ENCODE measurements at regions not wholly inside any gene's neighbourhood (a gene's known extent, or its start where the extent isn't known, plus 50 kb on each side); places are given as distances from the start of the nearest gene placed in this dataset.

DNA sequence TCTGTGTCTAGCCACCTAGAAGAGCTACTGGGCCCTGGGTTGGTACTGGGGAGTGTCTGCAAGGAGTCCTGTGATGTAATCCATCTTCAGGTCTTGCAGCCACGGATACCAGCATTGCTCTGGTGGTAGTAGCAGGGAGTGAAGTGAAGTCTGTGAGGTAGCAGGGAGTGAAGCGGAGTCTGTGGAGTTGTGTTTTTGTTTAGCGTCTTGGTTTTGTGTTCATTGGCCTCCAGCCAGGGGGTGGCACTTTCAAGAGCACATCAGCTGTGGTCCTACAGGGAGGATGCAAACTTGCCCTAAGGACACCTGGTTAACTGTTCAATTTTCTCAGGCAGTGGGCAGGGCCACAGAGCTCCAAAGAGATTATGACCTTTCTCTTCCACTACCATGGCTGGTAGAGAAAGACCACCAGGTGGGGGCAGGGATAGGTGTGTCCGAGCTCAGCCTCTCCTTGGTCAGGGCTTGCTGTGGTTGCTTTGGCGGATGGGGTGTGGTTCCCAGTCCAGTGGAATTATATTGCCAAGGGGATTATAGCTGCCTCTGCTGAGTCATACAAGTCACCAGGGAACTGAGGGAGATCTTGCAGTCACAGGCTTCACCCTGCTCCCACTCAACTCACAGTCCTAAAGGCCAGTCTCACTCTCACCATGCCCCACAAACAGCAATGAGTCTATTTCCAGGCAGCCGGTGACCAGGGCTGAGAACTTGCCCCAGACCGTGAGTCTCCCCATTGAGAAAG is 424.7 kb downstream of the ZBBX start:
- WGBS: 94% methylated on average over 7 of the region's 7 CpGs
- H3K27ac ChIP-seq: no peak overlapping the region

DNA sequence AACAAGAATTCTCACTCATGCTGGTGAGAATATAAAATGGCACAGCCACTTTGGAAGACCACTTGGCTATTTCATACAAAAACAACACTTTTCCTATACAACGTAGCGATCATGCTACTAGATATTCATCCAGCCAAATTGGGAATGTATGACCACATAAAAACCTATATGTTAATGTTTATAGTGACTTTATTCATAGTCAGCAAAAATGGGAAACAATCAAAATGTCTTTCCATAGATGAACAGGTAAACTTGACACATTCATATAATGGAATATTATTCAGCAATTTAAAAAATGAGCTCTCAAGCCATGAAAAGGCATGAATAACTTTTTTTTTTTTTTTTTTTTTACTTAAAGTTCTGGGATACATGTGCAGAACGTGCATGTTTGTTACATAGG is 445.2 kb downstream of the ZBBX start:
- no peak for TF ChIP-seq POLR2AphosphoS5 (IDR thresholded peaks at IDR 0.05)
- TF ChIP-seq POLR2A (IDR thresholded peaks at IDR 0.05): no peak
- TF ChIP-seq CTCF (IDR thresholded peaks at IDR 0.05): no peak
- Histone ChIP-seq H3K4me3 (no peak overlapping the region), H3K36me3 (no peaks in the 10 kb centered on the region), H3K27ac (no peak overlapping the region), H3K4me1 (replicated peaks) (no peaks in the 10 kb centered on the region), H3K27me3 (replicated peaks; ENCODE audit: insufficient read depth) (no peaks in the 10 kb centered on the region), H3K9me3 (no peaks in the 10 kb centered on the region)
- WGBS: 97% methylated on average over 3 of the region's 3 CpGs
- intact Hi-C loops (cut with DNase I): no loop called here
- DNase-seq (ENCODE audit: low spot score): no peak

More for the DNA sequence above, 424.7 kb downstream of the ZBBX start:
- Histone ChIP-seq H3K9me3 (no peaks in the 10 kb centered on the region), H3K36me3 (no peaks in the 10 kb centered on the region), H3K27me3 (replicated peaks; ENCODE audit: insufficient read depth) (no peaks in the 10 kb centered on the region), H3K4me1 (replicated peaks) (no peaks in the 10 kb centered on the region), H3K4me3 (no peak overlapping the region)
- intact Hi-C loops (cut with DNase I): no loop called here
- no peak for DNase-seq (ENCODE audit: low spot score)
- no peak for TF ChIP-seq CTCF (IDR thresholded peaks at IDR 0.05)
- no peak for TF ChIP-seq POLR2AphosphoS5 (IDR thresholded peaks at IDR 0.05)
- TF ChIP-seq POLR2A (IDR thresholded peaks at IDR 0.05): no peak

- DNase-seq (ENCODE audit: low spot score): no peak
- intact Hi-C loops (cut with DNase I): no loop called here
- H3K27ac ChIP-seq: no peak overlapping the region
- no peak for TF ChIP-seq POLR2AphosphoS5 (IDR thresholded peaks at IDR 0.05)
- no peak for TF ChIP-seq POLR2A (IDR thresholded peaks at IDR 0.05)
- TF ChIP-seq CTCF (IDR thresholded peaks at IDR 0.05): no peak
- H3K4me1 ChIP-seq (replicated peaks): no peaks in the 10 kb centered on the region
- no peaks in the 10 kb centered on the region for H3K36me3 ChIP-seq
- WGBS: 100% methylated on average over 1 of the region's 1 CpG
- H3K4me3 ChIP-seq: no peak overlapping the region
- no peaks in the 10 kb centered on the region for H3K9me3 ChIP-seq
- no peaks in the 10 kb centered on the region for H3K27me3 ChIP-seq (replicated peaks; ENCODE audit: insufficient read depth)
Measured at GRCh38 chr3:166917437-166917836, 462.7 kb downstream of the ZBBX start.

DNA sequence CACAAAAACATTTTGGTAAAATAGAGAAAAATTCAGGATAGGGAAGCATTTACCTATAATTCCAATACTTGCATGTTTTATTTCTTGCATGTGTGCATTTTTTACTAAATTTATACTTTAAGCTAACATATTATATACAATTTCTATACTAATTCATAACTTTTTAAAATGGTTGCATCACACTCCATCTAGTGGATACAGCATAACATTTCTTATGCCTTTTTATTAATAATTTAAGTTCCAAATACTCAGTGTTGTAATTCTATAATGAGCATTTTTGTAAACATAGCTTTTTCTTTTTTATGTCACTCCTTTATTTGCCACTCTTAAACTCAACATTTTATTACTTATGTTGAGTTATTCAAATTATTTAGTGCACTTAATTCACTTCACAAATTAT is 477.7 kb downstream of the ZBBX start:
- DNase-seq (ENCODE audit: low spot score): no peak
- Histone ChIP-seq H3K36me3 (no peaks in the 10 kb centered on the region), H3K27me3 (replicated peaks; ENCODE audit: insufficient read depth) (no peaks in the 10 kb centered on the region), H3K4me3 (no peak overlapping the region), H3K27ac (no peak overlapping the region), H3K4me1 (replicated peaks) (no peaks in the 10 kb centered on the region), H3K9me3 (no peaks in the 10 kb centered on the region)
- intact Hi-C loops (cut with DNase I): no loop called here
- TF ChIP-seq POLR2AphosphoS5 (IDR thresholded peaks at IDR 0.05) (no peak), POLR2A (IDR thresholded peaks at IDR 0.05) (no peak), CTCF (IDR thresholded peaks at IDR 0.05) (no peak)

DNA sequence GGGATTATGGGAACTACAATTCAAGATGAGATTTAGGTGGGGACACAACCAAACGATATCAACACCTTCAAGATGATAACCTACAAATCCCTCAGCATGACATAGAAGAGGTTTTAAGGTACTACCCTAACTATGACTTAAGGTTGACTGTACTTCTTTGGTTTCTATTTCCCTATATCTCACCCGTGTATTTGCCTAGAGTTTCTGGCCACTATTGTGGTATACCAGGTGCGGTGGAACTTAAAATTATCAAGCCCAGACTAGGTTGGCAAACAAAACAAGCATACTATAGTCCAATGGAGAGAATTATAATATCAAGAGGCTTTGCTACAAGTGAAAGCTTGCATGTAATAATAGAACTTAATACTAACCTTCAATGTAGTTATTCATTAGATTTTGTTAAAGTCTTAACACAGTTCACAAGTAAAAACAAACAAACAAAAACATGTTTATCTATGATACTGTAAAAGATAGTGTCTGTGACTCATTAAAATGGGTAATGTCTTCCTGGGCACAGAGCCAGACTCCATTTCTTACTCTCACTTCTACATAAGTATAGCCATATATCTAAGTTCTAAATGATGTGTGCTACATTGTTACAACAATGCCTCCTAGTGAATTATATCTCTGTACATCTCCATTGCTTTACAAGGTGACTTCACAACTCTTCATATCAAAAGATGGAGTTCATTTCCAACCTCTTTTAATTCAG is 479.1 kb downstream of the ZBBX start:
- no peak for DNase-seq (ENCODE audit: low spot score)
- no peaks in the 10 kb centered on the region for H3K27me3 ChIP-seq (replicated peaks; ENCODE audit: insufficient read depth)
- TF ChIP-seq CTCF (IDR thresholded peaks at IDR 0.05) (no peak), POLR2AphosphoS5 (IDR thresholded peaks at IDR 0.05) (no peak), POLR2A (IDR thresholded peaks at IDR 0.05) (no peak)

More for the DNA sequence above, 479.1 kb downstream of the ZBBX start:
- Histone ChIP-seq H3K9me3 (no peaks in the 10 kb centered on the region), H3K4me3 (no peak overlapping the region), H3K36me3 (no peaks in the 10 kb centered on the region), H3K27ac (no peak overlapping the region), H3K4me1 (replicated peaks) (no peaks in the 10 kb centered on the region)
- intact Hi-C loops (cut with DNase I): no loop called here
- WGBS: 50% methylated on average over 3 of the region's 3 CpGs

Data from prostate gland (tissue), 2 donors.